Large intestine (tissue), 3 donors: ENCODE measurements at regions not wholly inside any gene's neighbourhood (a gene's known extent, or its start where the extent isn't known, plus 50 kb on each side); places are given as distances from the start of the nearest gene placed in this dataset.

Source experiments
- DNase-seq, 2 donors: peaks; one replicate each; pipeline versions ENCODE4 v3.0.0 to v3.0.0-alpha.2; 2013
- H3K27ac ChIP-seq: one replicate; pipeline ENCODE4 v1.5.1; 2013; ENCODE audit warnings: low read length
- H3K27me3 ChIP-seq: 2 replicates; pipeline ENCODE4 v1.6.1; 2013; ENCODE audit warnings: low read length; ENCODE audit not compliant: control insufficient read depth, insufficient read depth
- H3K36me3 ChIP-seq: 2 replicates; pipeline ENCODE4 v1.6.1; 2013; ENCODE audit warnings: low read length; ENCODE audit not compliant: control insufficient read depth, insufficient read depth
- H3K4me1 ChIP-seq: one replicate; pipeline ENCODE4 v1.6.1; 2013; ENCODE audit warnings: low read length; ENCODE audit not compliant: control insufficient read depth, insufficient read depth
- H3K4me3 ChIP-seq: one replicate; pipeline ENCODE4 v1.5.1; 2013; ENCODE audit warnings: low read length
- H3K9me3 ChIP-seq: one replicate; pipeline ENCODE4 v1.6.1; 2013; ENCODE audit warnings: mild to moderate bottlenecking, low read depth, low read length, moderate library complexity; ENCODE audit not compliant: control insufficient read depth
- WGBS: methylation state at CpG from one replicate; pipeline ENCODE4 v1.1.5; 2013; ENCODE audit warnings: low lambda C conversion rate; ENCODE audit not compliant: insufficient coverage; 5-methylcytosine and 5-hydroxymethylcytosine counted together

DNA sequence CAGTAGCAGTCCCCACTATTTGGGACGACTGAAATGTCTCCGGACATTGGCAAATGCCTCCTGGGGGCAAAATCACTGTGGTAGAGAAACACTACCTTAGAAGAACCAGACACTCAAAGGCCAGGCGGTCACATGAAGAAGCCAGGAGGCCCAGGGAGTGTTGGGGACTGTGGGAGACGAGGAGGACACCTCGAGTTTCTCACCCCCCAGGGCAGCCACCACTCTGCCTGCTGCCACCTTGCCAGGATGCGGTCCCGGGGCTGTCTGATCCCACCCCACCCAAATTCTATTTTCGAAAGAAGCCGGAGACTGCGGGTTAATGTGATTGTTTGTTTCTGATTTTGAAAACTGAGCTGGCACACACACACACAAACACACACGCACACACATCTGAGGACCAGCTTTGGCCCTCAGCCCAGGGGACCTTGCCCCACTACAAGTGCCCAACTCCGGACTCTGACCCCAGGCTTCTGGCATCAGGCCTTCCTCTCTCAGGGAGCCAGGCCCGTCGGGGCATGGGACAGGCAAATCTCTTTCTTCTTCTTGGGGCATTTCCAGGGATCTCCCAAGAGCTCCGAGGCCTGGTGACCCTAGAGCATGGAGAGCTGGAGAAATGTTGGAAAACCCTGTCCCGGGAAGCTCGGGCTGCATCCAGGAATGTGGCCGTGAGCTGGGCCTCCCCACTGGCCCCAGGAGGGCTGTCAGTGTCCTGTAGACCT is 187.5 kb upstream of the PMEPA1 start:
- peaks cover 4% of the 10 kb centered on the region for H3K27me3 ChIP-seq
- no peak overlapping the region for H3K4me3 ChIP-seq
- H3K27ac ChIP-seq: no peak overlapping the region
- WGBS: no CpG with 5 or more reads among the region's 18 CpGs
- H3K4me1 ChIP-seq: no peaks in the 10 kb centered on the region
- no peaks in the 10 kb centered on the region for H3K36me3 ChIP-seq
- no peaks in the 10 kb centered on the region for H3K9me3 ChIP-seq
- peak in 1 of 2 donors; percentile 63 for DNase-seq

DNA sequence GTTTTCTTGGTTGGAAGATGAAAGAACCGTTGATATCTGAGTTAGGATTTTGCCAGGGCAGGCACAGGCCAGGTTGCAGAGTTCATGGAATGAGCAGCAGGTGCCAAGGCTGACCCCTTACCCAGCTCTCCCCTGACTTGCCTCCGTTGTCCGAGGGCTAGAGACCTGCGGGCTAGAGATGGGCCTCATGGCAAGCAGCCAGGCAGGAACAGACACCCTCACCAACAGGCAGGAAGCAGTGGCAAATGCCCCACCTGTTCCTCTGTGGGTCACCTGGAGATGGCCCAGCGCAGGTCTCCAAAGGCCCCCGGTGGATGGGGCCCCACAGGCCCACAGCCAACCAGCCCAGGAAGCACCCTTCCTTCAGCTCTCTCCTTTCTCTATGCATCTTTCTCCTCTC is 186.7 kb upstream of the PMEPA1 start:
- no peak overlapping the region for H3K27ac ChIP-seq
- no peaks in the 10 kb centered on the region for H3K4me1 ChIP-seq

DNA sequence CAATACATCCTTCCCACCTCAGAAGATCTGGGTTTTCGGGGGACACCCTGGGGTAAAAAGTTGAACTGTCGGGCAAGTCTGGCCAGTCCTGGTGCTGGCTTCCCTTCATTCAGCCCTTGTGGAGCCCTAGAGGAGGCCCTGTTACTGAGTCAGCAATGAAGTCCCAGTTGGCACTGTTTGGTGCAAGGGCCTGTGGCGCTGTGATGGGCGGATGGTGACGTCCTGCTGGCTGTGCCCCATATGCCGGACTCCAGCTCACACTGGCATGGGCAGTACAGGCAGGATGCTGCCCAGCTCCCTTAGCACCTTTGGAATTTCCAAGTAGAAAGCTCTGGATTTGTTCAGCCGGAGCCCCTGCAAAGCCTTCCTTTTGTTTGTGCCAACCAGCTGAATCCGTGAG is 186.2 kb upstream of the PMEPA1 start:
- Histone ChIP-seq H3K27me3 (peaks cover 7% of the 10 kb centered on the region), H3K36me3 (no peaks in the 10 kb centered on the region), H3K27ac (no peak overlapping the region), H3K4me3 (no peak overlapping the region), H3K4me1 (no peaks in the 10 kb centered on the region), H3K9me3 (no peaks in the 10 kb centered on the region)
- whole genome bisulfite sequencing: no CpG with 5 or more reads among the region's 8 CpGs
- no peak for DNase-seq

More for the DNA sequence above, 186.7 kb upstream of the PMEPA1 start:
- no peak for DNase-seq
- WGBS: no CpG with 5 or more reads among the region's 6 CpGs
- Histone ChIP-seq H3K4me3 (no peak overlapping the region), H3K9me3 (no peaks in the 10 kb centered on the region), H3K36me3 (no peaks in the 10 kb centered on the region), H3K27me3 (peaks cover 7% of the 10 kb centered on the region)

DNA sequence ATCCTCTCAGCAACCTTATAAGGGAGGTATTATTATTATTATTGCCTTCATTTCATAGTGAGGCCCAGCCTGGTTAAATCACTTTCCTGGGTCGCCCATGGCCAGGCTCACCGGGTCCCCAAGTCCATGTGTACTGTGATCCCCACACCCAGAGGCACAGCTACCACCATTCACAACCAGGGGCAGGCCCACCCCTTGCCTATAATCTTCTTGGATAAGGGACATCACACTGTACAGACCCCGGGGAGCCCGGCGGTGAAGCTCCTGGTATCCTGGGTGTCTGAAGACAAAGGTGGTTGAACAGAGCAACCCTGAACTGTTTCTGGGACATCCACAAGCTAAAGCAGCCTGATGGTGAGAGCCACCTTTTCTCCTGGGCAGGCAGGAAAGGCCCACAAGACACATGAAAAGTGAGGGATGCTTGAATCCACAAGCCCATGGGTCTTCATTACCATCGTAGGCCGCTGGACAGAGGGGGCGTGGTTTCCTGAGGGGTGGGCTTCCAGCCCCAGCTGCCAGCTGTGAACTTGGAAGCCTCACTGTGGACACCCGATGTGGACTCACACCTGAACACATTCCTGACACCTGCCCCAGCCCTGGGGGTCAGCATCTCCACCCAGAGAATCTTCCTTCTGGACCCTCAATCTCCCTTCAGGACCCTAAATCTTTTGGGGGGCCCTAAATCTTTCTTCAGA is 185.5 kb upstream of the PMEPA1 start:
- H3K36me3 ChIP-seq: no peaks in the 10 kb centered on the region

DNA sequence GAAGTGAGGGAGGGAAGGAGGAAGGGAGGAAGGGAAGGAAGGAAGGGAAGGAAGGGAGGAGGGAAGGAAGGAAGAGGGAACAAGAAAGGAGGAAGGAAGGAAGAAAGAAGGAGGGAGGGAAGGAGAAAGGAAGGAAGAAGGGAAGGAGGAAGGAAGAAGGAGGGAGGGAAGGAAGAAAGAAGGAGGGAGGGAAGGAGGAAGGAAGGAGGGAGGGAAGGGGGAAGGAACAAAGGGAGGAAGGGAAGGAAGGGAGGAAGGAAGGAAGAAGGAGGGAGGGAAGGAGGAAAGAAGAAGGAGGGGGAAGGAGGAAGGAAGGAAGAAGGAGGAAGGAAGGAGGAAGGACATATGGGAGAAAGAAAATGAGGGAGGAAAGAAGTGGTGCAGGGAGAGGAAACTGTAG is 184.7 kb upstream of the PMEPA1 start:
- no peak for DNase-seq
- Histone ChIP-seq H3K36me3 (no peaks in the 10 kb centered on the region), H3K9me3 (no peaks in the 10 kb centered on the region), H3K4me1 (no peaks in the 10 kb centered on the region), H3K4me3 (no peak overlapping the region), H3K27me3 (peaks cover 7% of the 10 kb centered on the region), H3K27ac (no peak overlapping the region)

More for the DNA sequence above, 185.5 kb upstream of the PMEPA1 start:
- no peak for DNase-seq
- no CpG with 5 or more reads among the region's 9 CpGs for WGBS
- H3K27ac ChIP-seq: no peak overlapping the region
- H3K4me1 ChIP-seq: no peaks in the 10 kb centered on the region
- no peak overlapping the region for H3K4me3 ChIP-seq
- peaks cover 7% of the 10 kb centered on the region for H3K27me3 ChIP-seq
- H3K9me3 ChIP-seq: no peaks in the 10 kb centered on the region

DNA sequence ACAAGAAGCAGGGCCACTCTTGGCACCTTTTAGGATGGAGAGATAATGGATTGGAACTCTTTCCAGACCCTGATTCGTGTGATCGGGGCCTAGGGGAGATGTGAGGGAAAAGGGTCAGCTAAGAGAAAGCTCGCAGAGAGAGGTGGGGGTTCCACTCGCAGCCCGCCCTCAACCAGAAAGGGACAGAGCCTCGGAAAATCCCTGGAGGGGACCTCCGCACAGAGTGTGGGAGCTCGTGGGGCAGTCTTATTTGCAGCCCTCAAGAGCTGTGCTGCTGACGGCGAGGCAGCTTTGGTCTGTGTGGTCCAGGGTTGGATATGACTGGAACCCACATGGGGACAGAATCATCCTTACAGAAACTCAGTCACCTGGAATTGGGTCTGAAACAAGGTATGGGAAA is 184.3 kb upstream of the PMEPA1 start:
- no peaks in the 10 kb centered on the region for H3K36me3 ChIP-seq
- H3K27ac ChIP-seq: no peak overlapping the region
- no peak for DNase-seq
- no CpG with 5 or more reads among the region's 10 CpGs for WGBS
- H3K4me1 ChIP-seq: no peaks in the 10 kb centered on the region
- peaks cover 7% of the 10 kb centered on the region for H3K27me3 ChIP-seq
- H3K9me3 ChIP-seq: no peaks in the 10 kb centered on the region
- H3K4me3 ChIP-seq: no peak overlapping the region

DNA sequence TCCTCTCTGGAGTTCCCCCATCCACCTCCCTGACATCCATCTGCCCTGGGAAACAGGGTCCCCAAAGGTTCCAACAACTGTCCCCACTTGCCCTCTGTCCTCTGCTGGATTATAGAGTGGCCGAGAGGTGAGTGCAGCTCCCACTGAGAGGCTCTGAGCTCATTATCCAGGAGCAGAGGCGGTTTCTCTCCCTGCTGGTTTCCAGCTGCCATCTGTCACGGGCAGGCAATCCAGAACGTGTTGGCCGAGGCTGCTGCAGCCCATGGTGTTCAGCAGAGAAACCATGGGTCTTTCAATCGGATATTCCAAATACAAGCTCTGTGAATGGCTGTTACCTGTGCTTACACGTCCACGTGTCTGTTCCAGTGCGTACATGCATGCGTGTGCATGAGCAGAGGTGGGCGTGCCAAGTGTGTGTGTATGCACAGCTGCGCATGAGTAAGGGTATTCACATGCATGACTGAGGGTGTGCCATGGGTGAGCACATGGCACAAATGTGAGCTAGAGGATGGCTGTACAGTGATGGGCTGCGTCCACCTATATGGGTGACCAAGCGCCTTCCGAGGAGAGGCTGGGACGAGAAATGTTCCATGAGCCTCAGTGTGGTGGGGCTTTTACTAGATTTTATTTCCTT is 183.7 kb upstream of the PMEPA1 start:
- Histone ChIP-seq H3K27ac (no peak overlapping the region), H3K4me3 (no peak overlapping the region), H3K9me3 (no peaks in the 10 kb centered on the region), H3K4me1 (no peaks in the 10 kb centered on the region), H3K36me3 (no peaks in the 10 kb centered on the region), H3K27me3 (peaks cover 7% of the 10 kb centered on the region)
- no peak for DNase-seq
- no CpG with 5 or more reads among the region's 16 CpGs for WGBS

DNA sequence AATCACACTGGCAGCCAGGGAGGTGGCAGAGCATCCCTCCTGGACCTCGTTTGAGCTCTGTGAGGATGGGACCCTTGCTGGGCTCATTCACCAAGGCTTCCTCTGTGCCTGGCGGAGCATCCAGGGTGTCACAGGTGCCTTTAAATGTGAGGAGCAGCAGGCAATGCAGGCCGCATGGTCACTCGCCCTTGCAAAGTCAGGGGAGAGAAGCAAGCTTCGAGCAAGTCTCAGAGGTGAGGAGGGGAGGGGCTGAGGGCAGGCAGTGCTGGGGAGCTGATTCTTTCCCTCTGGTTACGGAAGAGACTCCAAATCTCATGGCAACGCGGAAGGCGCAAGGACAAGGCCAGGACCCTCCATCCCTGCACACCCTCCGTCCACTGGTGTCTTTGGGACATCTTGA is 182.7 kb upstream of the PMEPA1 start:
- Histone ChIP-seq H3K9me3 (no peaks in the 10 kb centered on the region), H3K4me3 (no peak overlapping the region), H3K27me3 (peaks cover 7% of the 10 kb centered on the region), H3K4me1 (no peaks in the 10 kb centered on the region), H3K27ac (no peak overlapping the region), H3K36me3 (no peaks in the 10 kb centered on the region)
- no peak for DNase-seq
- no CpG with 5 or more reads among the region's 10 CpGs for WGBS

DNA sequence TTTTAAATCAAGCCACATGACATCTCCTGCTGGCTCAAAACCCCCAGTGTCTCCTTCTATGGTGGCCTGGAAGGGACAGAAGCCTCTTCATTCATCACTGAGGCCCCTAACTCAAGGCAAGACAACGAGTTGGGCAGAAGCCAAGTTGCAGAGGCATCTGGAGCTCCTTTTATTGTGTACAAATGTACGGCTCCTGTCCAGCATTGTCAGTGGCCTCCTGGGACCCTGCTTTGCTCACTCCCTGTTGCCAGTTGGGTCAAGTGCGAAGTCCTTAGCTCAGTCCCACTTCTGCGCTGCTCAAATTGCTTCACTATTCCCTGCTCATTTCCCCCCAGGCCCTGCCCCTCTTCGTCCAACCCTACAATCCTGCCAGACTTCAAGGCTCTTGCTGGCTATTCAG is 181.2 kb upstream of the PMEPA1 start:
- peaks cover 7% of the 10 kb centered on the region for H3K27me3 ChIP-seq
- H3K27ac ChIP-seq: no peak overlapping the region
- DNase-seq: no peak
- no peaks in the 10 kb centered on the region for H3K36me3 ChIP-seq
- no peaks in the 10 kb centered on the region for H3K4me1 ChIP-seq
- WGBS: no CpG with 5 or more reads among the region's 5 CpGs
- H3K9me3 ChIP-seq: no peaks in the 10 kb centered on the region
- H3K4me3 ChIP-seq: no peak overlapping the region

DNA sequence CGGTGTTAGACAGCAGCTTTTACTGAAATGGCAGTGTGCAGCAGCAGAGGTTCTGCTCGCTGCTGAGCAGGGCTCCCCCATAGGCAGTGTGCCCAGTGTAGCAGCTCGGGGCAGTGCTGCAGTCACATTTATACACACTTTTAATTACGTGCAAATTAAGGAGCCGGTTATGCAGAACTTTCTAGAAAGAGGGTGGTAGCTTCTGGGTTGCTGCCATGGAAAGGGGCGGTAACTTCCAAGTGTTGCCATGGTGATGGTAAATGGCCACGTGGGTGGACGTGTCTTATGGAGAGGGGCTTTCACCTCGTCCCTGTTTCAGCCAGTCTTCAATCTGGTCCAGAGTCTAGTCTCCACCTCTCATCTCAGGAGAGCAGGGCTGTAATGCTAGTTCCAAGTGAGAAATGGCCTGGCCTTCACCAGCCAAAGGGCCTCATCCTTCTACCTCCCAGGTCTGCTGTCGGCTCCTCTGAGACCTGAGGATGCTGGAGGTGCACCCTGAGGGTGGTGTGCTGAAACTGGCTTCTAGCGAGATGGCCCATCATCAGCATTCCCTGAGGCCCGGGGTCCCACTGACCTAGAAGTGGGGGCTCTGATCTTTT is 180.5 kb upstream of the PMEPA1 start:
- Histone ChIP-seq H3K27ac (no peak overlapping the region), H3K4me1 (no peaks in the 10 kb centered on the region), H3K4me3 (no peak overlapping the region), H3K36me3 (no peaks in the 10 kb centered on the region), H3K27me3 (peaks cover 7% of the 10 kb centered on the region), H3K9me3 (no peaks in the 10 kb centered on the region)
- no CpG with 5 or more reads among the region's 12 CpGs for WGBS
- no peak for DNase-seq
